ENCODE measurements at regions not wholly inside any gene's neighbourhood (a gene's known extent, or its start where the extent isn't known, plus 50 kb on each side); places are given as distances from the start of the nearest gene placed in this dataset.
A peak's percentile ranks its signal among the peaks of the same experiment; 100 is the strongest.
"Not testable (repeated sequence)": the region's sequence is repeated elsewhere in the genome, so short reads cannot be mapped to it uniquely, and the experiment has no call there.

DNA sequence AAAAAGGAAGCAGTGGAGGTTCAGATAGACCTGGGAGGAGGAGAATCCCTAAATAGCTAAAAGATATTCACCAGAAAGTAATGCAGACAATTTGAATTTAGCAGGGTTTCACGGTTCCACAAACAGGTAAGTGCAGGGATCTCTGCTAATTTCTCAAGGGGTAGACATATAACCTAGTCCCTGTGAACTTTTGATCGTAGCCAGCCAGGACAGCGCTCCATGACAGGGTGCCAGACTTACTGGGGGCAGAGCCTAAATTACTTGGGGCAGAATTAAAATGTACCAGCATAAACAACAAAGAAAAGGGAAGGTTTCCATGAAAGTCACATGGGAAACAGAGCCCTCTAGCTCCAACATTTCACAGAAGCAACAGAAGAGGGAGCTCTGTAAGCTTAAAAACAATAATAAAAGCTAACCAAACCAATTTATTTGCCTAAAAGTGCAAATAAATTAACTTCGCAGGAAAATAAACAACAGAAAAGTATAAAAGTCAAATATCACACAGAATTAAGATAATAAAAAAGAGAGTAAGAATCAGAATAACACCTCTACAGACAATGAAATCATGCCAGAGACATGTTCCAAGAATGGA is 198.3 kb downstream of the DUSP10 start:
- peak; percentile 48 for DNase-seq

DNA sequence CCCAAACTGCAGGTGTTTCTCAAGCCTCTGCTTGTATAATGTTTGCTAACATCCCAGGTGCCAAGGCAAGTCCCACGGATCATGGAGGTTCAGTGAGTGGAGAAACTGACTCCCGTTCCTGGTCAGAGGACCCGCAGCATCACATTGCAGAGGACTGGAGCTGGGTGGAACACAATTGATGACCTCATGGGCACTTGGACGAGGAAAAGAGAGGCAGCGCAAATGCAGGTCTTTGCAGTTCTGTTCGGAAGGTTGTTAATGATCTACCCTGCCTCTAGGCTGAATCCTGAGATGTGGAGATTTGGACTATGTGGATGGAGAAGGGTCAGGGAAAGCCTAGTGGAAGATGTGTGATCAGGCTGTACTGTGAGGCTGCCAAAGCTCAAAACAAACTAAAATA is 192.9 kb downstream of the DUSP10 start:
- no peak for DNase-seq

DNA sequence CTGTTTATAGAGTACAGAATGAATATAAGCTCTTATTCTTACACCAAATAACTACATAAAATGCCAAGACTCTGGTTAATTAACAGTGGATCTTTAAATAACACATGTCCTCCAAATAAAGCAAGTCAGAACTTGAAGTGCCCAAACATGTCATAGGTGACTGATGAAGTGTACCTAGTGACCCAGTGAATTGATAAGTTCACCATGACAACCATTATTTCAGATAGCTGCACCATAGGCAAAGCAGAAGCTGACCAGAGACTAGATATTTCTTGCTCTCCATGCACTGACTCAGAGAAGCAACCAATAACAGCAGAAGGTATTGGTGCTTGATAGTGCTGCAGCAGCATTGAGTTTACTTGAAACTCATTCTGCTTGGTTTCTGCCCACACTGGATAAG is 192.1 kb downstream of the DUSP10 start:
- DNase-seq = no peak

DNA sequence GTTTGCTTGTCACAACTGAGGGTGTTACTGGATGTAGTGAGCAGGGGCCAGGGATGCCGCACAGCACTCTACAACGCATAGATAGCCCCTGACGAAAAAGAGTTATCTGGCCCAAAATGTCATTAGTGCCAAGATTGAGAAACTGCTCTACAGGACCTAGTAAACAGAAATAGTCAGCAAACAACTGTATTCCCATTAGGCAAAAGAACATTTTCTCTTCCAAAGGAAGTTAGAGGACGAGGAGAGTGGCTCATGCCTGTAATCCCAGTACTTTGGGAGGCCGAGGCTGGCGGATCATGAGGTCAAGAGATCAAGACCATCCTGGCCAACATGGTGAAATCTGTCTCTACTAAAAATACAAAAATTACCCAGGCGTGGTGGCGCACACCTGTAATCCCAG is 189.1 kb downstream of the DUSP10 start:
- DNase-seq = not testable (repeated sequence)

DNA sequence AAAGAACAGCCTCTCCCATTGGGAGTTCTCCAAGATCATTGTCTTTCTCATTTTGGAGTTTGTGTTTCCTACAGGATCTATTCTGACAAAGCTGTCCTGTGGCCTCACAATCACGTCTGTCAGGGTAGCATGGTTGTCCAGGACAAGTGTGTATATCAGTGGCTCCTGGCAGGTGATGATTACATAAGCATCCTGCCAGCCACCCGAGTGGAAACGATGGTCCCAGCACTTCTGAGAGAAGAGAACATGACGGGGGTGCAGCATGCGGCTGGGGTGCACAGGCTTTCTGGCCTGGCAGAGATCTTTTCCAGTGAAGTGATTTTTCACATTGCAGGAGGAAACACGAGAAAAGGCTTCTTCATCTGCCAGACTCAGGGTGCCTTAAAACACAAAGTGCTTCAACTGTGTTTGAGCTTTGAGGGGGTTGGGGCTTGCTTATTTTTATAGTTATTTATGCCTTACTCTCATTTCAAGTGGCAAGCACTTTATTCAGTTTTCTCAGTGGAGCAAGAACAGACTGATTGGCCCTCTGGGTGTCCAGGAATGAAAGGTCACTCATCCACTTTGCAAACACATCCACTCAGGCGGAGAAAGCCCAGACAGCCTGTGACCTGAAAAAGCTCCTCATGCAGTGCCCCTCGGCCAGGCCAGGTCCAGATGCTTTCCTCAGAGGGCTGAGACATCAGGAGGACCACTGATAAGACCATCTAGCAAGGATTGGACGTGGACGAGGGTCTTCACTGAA is 186.0 kb downstream of the DUSP10 start:
- DNase-seq = no peak

DNA sequence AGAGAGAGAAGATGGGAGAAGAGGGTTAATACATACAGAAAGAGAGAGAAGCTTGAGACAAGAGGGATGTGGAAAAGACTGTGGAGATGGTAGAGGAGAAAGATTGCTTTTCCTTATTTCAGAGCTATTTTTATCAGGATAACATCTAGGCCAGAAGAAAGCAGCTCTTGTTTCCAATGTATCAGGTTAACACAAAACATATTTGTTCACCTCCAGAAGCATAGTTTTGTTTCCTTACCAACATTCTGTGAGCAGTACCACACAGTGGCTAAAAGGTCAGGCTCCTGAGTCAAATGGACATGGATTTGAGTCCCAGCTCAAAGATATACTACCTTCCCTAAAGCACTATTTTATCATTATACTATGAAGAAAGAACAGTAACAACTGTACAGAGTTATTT is 185.5 kb downstream of the DUSP10 start:
- no peak for DNase-seq

DNA sequence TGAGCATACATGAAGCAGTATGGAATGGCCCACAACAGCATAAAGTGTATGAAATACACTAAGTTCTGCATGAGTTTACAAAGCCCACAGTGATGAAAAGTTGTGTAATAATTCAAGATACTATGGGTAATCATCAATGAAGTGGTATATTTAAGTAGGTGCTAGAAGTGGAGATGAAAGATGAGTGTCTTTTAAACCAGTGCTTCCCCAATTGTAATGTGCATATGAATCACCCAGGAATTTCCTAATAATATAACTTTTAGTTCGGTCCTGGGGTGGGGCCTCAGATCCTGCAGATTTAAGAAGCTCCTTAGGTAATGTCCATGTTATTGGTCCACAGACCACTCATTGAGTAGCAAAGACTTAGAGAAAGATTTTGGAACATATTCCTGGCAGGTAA is 184.9 kb downstream of the DUSP10 start:
- no peak for DNase-seq

DNA sequence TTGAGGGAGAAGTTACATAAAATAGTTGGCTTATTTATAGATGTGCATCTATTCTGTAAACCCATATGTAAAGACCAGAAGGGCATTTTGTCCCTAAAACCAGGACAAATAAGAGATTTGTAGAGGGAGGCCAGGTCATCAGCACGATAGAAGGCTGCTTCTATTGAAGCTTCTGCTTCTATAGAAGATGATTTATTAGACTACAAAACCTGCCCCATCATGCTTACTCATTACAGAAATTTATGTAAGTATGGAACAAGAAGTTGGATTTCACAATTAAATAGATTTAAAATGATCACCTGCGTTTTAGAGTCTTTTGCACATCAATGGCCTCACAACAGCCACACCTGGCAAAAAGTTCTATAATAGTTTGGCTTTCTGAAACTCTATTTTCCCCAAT is 183.5 kb downstream of the DUSP10 start:
- no peak for DNase-seq

DNA sequence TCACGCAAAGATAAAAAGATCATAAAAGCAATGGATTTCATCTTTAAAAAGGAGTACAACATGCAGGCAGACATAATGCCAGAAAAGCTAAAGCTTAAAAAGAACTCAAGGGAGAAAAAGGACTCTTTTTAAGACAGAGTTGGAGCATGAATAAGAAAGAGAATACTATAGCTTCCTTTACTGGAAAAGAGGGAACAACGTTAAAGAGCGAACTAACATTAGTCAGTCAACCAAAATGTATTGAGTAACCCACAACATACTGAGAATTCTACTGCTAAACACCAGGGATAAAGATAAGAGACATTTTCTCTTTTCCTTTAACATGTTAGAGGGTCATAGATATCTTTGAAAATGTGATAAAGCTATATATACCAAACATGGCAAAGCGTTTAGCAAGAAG is 182.0 kb downstream of the DUSP10 start:
- DNase-seq = no peak

DNA sequence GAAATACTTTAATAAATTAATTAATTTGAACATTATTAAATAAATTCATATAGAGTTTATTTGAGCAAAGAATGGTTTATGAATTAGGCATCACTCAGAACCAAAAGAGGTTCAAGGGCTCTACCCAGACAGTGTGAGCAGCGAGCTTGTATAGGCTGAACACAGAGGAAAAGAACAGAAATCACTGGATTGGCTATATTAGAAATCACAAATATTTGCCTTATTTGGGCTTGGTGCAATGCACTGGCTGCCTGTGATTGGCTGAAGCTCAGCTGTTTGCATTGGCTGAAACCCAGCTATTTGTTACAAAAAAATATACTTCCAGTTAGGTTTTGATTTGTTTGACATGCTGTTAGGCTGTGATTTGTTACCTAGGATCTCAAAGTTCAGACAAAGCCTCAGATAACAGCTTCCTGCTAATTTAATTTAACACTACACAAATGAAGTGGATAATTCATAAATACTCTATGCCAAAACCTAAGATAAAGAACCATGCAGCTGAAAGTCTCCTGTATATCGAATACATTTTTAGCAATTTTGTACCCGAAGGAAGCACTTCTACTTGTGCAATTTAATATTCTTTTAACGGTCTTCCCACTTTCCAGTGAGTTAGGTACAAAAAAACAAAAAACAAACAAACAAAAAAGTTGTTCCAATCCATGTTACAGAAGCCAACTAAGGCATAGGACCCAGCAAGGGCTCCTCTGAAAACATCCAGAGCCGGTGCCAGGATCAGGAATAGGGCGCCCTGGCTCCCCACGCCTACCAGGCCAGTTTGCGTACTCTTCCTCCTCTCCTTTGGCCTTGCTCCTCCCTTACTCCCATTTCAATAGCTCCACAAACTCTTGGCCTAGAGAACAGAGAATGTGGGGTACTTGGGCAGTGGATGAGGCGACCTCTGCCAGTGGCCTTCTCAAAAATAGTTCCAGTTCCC is 179.1 kb downstream of the DUSP10 start:
- DNase-seq = no peak

DNA sequence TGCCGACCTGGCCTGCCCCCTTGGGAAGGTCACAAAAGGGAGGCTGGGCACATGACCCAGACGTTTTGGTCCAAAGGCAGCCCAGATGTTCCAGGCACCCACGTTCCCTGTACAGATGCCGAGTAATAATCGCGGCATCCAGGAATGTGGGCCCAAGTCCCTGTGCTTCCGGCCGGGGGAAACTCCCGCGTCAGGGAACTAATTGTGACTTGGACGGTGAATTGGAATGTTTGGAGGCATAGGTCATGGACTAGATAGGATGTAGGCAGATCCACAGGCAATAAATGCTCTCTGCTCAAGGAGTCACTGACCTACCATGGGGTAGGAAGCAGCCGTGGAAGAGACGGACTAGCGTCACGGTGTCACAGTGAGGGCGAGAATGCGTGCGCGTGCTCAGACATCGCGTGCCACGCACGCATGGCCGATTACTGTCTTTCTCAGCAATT is 178.4 kb downstream of the DUSP10 start:
- DNase-seq = no peak

DNA sequence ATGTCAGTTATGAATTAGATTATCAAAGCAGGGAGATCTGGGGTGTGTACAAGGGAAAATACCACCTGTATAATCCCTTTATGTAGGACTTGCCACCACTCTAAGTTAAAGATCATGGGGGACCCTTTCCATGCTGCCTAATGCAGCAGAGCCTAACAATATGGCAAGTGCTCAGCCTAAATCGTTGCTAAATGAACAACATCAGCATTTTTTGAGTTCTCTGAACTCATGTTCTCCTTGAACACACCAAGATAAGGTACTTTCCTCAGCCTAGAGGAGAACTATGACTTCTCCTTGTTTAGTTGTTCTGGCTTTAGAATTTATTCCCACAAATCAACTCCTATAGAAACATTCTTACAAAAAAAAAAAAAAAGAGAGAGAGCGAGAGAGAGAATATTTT is 177.0 kb downstream of the DUSP10 start:
- no peak for DNase-seq

DNA sequence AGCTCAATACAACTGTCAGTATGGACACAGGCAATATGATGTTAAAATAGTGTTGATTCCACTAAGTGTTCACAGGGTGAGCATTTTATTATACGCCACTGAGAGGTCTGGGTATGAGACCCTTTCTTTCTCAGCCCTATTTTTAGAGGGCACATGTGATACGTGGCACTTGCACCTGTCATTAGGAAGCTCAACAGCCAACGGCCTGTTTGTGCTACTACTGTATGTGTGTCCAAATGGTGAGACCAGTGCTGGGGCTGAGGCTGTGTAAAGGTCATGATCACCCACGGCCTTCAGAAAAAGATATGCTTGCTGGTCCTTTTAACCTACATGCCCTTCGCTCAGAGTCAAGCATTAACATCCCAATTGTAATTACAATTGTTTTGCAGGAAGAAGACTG is 176.2 kb downstream of the DUSP10 start:
- DNase-seq = no peak

DNA sequence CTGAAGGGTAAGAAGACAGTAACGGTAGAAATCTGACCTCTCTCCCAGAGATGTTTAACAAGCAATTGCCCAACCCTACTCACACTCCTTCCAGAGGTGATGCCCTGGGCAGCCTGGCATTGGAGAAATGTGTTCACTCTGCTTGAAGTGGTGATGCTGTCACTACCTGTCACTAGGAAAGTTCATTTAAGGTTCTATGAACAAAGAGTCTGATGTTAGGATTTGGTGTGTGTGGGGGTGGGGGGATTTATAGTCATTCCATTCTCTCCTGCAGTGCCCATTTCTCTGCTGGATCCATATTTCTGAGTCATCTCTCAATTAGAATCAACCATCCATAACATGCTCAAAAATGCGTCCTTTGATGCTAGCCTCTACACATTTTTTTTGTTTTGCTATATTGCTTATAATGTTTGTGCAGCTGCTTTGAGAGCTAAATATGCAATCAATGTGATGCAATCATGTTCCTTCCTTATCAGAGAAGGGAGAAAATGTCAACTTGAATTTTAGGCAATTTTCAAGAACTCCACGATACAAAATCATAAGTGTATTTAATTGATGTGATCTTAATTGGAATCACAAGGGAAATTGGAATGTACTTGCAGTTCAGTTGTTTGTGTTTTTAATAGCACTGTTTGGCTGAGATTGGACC is 173.9 kb downstream of the DUSP10 start:
- no peak for DNase-seq

DNA sequence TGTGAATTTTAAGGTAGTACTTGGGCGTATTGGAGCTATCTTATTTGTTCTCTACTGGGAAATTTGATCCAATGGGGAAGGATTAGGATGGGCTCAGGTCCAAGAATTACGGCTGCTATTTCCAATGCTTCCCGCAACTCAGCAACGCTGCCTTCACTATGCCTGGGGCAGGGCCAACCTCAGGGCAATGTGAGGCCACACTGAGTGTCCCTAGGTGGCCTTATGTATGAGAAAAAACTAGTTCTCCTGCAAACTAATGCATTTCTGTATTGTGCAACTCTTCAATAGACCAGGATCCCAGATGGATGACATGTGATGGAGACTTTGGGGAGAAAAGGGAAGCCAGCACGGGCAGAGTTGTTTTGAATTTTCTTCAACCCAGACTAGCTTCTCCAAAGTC is 168.1 kb downstream of the DUSP10 start:
- no peak for DNase-seq

DNA sequence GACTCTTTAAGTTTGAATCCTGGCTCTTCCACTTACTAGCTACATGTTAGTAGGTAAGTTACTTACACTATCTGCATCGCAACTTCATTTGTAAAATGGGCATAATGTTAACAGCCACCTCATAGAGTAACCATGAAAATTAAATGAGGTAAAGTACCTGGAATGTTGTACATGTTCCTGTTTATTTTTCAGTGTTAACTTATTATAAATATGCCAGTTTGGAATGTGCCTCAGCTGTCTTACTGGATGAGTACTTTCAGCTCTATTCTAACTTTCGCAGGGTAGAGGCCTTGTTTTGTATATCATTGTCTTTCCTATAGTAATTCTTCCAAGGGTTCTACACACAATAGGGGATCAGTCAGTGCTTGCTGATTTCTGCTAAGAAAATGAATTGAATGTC is 167.4 kb downstream of the DUSP10 start:
- DNase-seq = no peak

DNA sequence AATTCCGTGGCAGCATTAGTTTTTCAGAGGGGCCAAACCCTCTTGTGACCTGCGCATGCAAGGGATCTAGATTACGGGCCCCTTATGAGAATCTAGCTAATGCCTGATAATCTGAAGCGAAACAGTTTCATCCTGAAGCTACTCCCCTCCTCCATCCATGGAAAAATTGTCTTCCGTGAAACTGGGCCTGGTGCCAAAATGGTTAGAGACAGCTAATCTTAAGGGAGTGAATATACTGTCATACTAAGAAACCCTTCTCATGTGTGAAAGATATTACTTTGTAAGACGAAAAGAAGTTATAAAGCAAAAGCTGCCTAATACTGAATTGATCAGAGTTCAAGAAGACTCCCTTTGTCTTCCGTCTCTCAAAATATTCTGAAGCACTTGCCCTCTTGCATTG is 166.3 kb downstream of the DUSP10 start:
- peak; percentile 9 for DNase-seq

DNA sequence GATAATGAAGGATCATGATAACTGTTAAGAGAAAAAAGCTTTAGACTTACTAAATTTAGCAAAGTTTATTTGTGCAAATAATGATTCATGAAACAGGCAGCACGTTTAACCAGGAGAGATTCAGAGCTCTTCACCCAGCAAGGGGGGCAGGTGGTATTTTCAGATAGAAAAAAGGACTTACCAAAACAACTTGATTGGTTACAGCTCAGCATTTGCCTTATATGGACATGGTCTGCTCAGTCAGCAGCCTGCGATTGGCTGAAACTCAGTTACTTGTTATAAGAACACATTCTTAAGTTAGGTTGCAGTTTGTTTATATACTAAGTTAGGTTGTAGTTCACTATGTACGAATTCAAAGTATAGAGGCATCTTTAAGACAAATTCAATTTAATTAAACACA is 165.6 kb downstream of the DUSP10 start:
- DNase-seq = no peak

DNA sequence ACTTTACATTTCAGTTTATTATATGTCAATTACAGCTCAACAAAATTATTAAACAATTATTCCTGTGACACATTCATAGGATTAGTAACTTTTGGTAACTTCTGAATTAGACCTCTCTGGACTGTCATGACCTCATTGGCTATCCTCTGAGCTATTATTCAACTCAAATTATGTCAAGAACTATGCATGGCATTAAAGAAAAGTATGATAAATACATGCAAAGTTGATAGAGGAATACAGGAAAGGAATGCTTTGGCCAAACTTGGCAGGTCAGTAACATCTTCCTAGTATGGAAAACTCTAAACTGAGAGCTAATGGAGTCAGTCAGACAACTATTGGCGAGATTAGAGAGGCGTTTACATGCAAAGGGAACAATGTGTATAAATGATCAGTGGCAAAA is 158.4 kb downstream of the DUSP10 start:
- DNase-seq = no peak

DNA sequence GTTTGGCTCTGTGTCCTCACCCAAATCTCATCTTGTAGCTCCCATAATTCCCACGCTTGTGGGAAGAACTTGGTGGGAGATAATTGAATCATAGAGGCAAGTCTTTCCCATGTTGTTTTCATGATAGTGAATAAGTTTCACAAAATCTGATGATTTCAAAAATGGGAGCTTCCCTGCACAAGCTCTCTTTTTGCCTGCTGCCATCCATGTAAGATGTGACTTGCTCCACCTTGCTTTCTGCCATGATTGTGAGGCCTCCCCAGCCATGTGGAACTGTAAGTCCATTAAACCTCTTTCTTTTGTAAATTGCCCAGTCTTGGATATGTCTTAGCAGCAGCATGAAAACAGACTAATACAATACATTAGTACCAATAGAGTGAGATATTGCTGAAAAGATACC is 154.9 kb downstream of the DUSP10 start:
- DNase-seq = not testable (repeated sequence)

DNA sequence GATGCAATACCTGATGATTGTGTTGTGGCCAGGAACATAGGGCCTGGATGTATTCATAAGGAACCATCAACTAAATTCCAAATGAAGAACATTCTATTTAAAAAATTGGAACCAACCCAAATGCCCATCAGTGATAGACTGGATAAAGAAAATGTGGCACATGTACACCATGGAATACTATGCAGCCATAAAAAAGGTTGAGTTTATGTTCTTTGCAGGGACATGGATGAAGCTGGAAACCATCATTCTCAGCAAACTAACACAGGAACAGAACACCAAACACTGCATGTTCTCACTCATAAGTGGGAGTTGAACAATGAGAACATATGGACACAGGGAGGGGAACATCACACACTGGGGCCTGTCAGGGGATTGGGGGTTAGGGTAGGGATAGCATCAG is 150.6 kb downstream of the DUSP10 start:
- not testable (repeated sequence) for DNase-seq

DNA sequence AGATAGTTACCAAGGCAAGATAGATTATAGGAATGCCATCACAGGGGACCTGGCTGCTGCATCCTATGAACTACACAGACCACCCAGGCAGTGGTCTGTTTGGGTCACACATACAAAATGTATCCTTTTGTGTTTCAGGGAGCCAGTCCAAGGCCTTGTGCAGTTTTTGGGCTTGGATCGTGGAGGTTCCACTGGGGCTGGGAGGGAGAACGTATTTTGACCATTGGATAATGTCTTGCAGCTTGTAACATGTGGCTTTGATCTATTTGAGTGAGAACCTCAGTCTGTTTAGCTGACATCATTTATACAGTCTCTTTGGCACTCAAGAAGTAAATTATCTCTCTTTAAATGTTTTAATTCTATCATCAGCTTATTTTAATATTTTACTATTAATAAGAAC is 147.3 kb downstream of the DUSP10 start:
- DNase-seq = no peak

DNA sequence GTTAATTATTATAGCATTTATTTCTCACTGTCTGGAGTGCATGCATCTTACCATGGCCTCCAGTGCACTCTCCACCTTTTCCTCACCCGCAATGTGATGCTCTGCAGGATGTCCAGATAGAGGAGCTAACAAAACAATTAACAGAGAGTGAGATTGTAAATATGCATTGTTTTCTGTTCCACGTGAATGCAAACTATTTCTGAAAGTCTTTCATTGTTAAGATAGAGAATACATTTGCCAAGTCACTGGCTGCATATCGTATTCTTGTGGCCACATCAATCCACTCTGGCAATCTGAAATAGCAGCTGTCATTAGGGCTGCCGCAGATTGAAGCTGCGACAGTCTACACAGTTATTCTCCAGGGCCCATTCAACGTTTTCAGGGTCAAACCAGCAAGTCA is 143.8 kb downstream of the DUSP10 start:
- no peak for DNase-seq

Data from hematopoietic multipotent progenitor cell treated with erythropoietin and hydrocortisone succinate and interleukin-3 and kit ligand, for 8 days (in vitro differentiated cells).